H1 (cell line): ENCODE measurements at regions not wholly inside any gene's neighbourhood (a gene's known extent, or its start where the extent isn't known, plus 50 kb on each side); places are given as distances from the start of the nearest gene placed in this dataset.

ENCODE experiments used
- CTCF ChIA-PET: fragments of 300-600 bp; sonication (Branson Sonifier 250); formaldehyde crosslinking; loops from one replicate; lab custom pipeline; 2021; ENCODE audit not compliant: partially characterized antibody; lab: Charles Lee
- POLR2A ChIA-PET: fragments of 300-600 bp; sonication (Branson Sonifier 250); formaldehyde crosslinking; loops from one replicate; lab custom pipeline; 2021; ENCODE audit warnings: inconsistent platforms; ENCODE audit not compliant: partially characterized antibody; lab: Charles Lee
- DNase-seq, 2 experiments: peaks; one replicate each; pipeline versions ENCODE4 v3.0.0 to v3.0.0-alpha.2; 2010 to 2022; ENCODE audit warnings: low spot score in 2 of 2, low read depth in 1 of 2, mixed read lengths in 1 of 2
- FAIRE-seq: peaks from 2 replicates; lab custom pipeline; 2011; peaks lifted over from hg19 to GRCh38; lab: Jason Lieb, UNC
- H2AFZ ChIP-seq: 2 replicates; pipeline ENCODE4 v1.8.1; 2012; ENCODE audit warnings: low read length, inconsistent platforms
- H2AK5ac ChIP-seq: 2 replicates; pipeline ENCODE4 v1.6.1; 2013; ENCODE audit warnings: low read depth, low read length
- H2BK120ac ChIP-seq: replicated peaks from 2 replicates; pipeline ENCODE3; 2013; ENCODE audit warnings: low read depth, low read length, inconsistent platforms
- H2BK12ac ChIP-seq: 2 replicates; pipeline ENCODE4 v1.6.1; 2013; ENCODE audit warnings: low read depth, low read length
- H2BK15ac ChIP-seq: 2 replicates; pipeline ENCODE4 v1.6.1; 2013; ENCODE audit warnings: low read length
- H2BK20ac ChIP-seq: 2 replicates; pipeline ENCODE4 v1.6.1; 2013; ENCODE audit warnings: low read length
- H2BK5ac ChIP-seq: 2 replicates; pipeline ENCODE4 v1.6.1; 2013; ENCODE audit warnings: low read depth, low read length
- H3K14ac ChIP-seq: 2 replicates; pipeline ENCODE4 v1.6.1; 2013; ENCODE audit warnings: inconsistent platforms; ENCODE audit not compliant: insufficient read length
- H3K18ac ChIP-seq: 2 replicates; pipeline ENCODE4 v1.6.1; 2013; ENCODE audit warnings: low read length; ENCODE audit errors: extremely low read depth
- H3K23ac ChIP-seq: 2 replicates; pipeline ENCODE4 v1.6.1; 2013; ENCODE audit warnings: inconsistent platforms; ENCODE audit not compliant: insufficient read length
- H3K23me2 ChIP-seq: 2 replicates; pipeline ENCODE4 v1.6.1; 2013; ENCODE audit warnings: low read depth, low read length
- H3K27ac ChIP-seq: 2 replicates; pipeline ENCODE4 v1.6.1; 2011; ENCODE audit warnings: low read depth, low read length, inconsistent platforms
- H3K27me3 ChIP-seq, 4 experiments: replicated peaks in 1 of 4; 1 replicate in 1 of 4; 2 replicates in 3 of 4; pipeline versions ENCODE4 v1.6.1 to v1.8.1; 2011 to 2013; ENCODE audit warnings: low read length in 3 of 4, mild to moderate bottlenecking in 3 of 4, inconsistent platforms in 2 of 4, mixed read lengths in 2 of 4, moderate library complexity in 1 of 4; ENCODE audit not compliant: control insufficient read depth in 3 of 4, insufficient read depth in 3 of 4; ENCODE audit errors: extremely low read depth in 1 of 4
- H3K36me3 ChIP-seq, 4 experiments: 2 replicates each; pipeline versions ENCODE4 v1.6.1 to v1.8.1; 2011 to 2013; ENCODE audit warnings: mild to moderate bottlenecking in 4 of 4, low read length in 3 of 4, moderate library complexity in 2 of 4, control low read depth in 1 of 4, inconsistent platforms in 1 of 4; ENCODE audit not compliant: insufficient read depth in 4 of 4, control insufficient read depth in 2 of 4
- H3K4ac ChIP-seq: replicated peaks from 2 replicates; pipeline ENCODE3; 2013; ENCODE audit warnings: low read length, low read depth, mixed read lengths, inconsistent platforms; ENCODE audit not compliant: insufficient read length
- H3K4me1 ChIP-seq, 4 experiments: replicated peaks in 1 of 4; 1 replicate in 1 of 4; 2 replicates in 3 of 4; pipeline versions ENCODE4 v1.6.1 to v1.8.1; 2011 to 2013; ENCODE audit warnings: low read length in 3 of 4, inconsistent platforms in 2 of 4, mixed read lengths in 1 of 4; ENCODE audit not compliant: insufficient read depth in 4 of 4, control insufficient read depth in 3 of 4
- H3K4me2 ChIP-seq, 2 experiments: 2 replicates each; pipeline versions ENCODE4 v1.6.1 to v1.8.1; 2011 to 2013; ENCODE audit warnings: low read depth in 2 of 2, low read length in 2 of 2, control low read depth in 1 of 2, inconsistent platforms in 1 of 2, mild to moderate bottlenecking in 1 of 2; ENCODE audit not compliant: insufficient read depth in 1 of 2
- H3K4me3 ChIP-seq, 4 experiments: fragments of 200-600, 300-600 bp in 1 of 4; sonication (generic), shearing (Covaris generic), sonication (Bioruptor Twin) in 1 of 4; 2 replicates each; pipeline versions ENCODE4 v1.5.1 to v1.8.1; 2011 to 2016; ENCODE audit warnings: low read length in 4 of 4, low read depth in 3 of 4, control low read depth in 2 of 4, inconsistent platforms in 2 of 4, mild to moderate bottlenecking in 2 of 4, mixed read lengths in 1 of 4, moderate library complexity in 1 of 4; ENCODE audit not compliant: insufficient read depth in 2 of 4; ENCODE audit errors: extremely low read depth in 1 of 4
- H3K56ac ChIP-seq: replicated peaks from 2 replicates; pipeline ENCODE3; 2013; ENCODE audit warnings: low read depth, mild to moderate bottlenecking, mixed read lengths, low read length, inconsistent platforms; ENCODE audit not compliant: insufficient read length
- H3K79me1 ChIP-seq: 2 replicates; pipeline ENCODE4 v1.6.1; 2013; ENCODE audit warnings: low read depth, low read length, control low read depth
- H3K79me2 ChIP-seq, 2 experiments: 2 replicates each; pipeline versions ENCODE4 v1.6.1 to v1.8.1; 2012 to 2013; ENCODE audit warnings: low read length in 2 of 2, mild to moderate bottlenecking in 2 of 2, inconsistent platforms in 1 of 2; ENCODE audit not compliant: insufficient read depth in 2 of 2, control insufficient read depth in 1 of 2
- H3K9ac ChIP-seq, 4 experiments: replicated peaks in 1 of 4; 1 replicate in 1 of 4; 2 replicates in 3 of 4; pipeline versions ENCODE4 v1.6.1 to v1.8.1; 2011 to 2013; ENCODE audit warnings: low read depth in 3 of 4, low read length in 3 of 4, control low read depth in 2 of 4, mild to moderate bottlenecking in 2 of 4, moderate library complexity in 2 of 4, inconsistent platforms in 1 of 4; ENCODE audit errors: extremely low read depth in 1 of 4
- H3K9me3 ChIP-seq, 2 experiments: 2 replicates each; pipeline versions ENCODE4 v1.6.1 to v1.8.1; 2012 to 2013; ENCODE audit warnings: mild to moderate bottlenecking in 2 of 2, moderate library complexity in 2 of 2, control low read depth in 1 of 2, inconsistent platforms in 1 of 2, low read depth in 1 of 2, low read length in 1 of 2, mixed read lengths in 1 of 2; ENCODE audit not compliant: insufficient read depth in 2 of 2
- H4K20me1 ChIP-seq, 2 experiments: replicated peaks in 1 of 2; 2 replicates each; pipeline versions ENCODE3 to v1.8.1; 2011 to 2013; ENCODE audit warnings: inconsistent platforms in 2 of 2, low read length in 2 of 2, mild to moderate bottlenecking in 1 of 2; ENCODE audit not compliant: insufficient read depth in 2 of 2, control insufficient read depth in 1 of 2
- H4K5ac ChIP-seq: 2 replicates; pipeline ENCODE4 v1.6.1; 2013; ENCODE audit warnings: low read length, low read depth, mixed read lengths, inconsistent platforms; ENCODE audit not compliant: insufficient read length
- H4K8ac ChIP-seq: 2 replicates; pipeline ENCODE4 v1.8.0; 2013; ENCODE audit warnings: mild to moderate bottlenecking, moderate library complexity, low read length, inconsistent platforms; ENCODE audit not compliant: insufficient read depth; ENCODE audit errors: extremely low read depth
- H4K91ac ChIP-seq: replicated peaks from 2 replicates; pipeline ENCODE3; 2013; ENCODE audit warnings: low read length, mixed read lengths, inconsistent platforms; ENCODE audit not compliant: insufficient read length
- ASH2L ChIP-seq: fragments of 200-600, 300-600 bp; sonication (generic); IDR thresholded peaks from one replicate; pipeline ENCODE4 v1.7.1; 2017; ENCODE audit warnings: low read length
- BCL11A ChIP-seq, 2 experiments: IDR thresholded peaks; one replicate each; pipeline ENCODE4 v1.6.1; 2011; ENCODE audit warnings: low read depth in 2 of 2, low read length in 2 of 2, mild to moderate bottlenecking in 2 of 2
- CBX5 ChIP-seq: fragments of 300-800, 300-1000 bp; sonication (generic); IDR thresholded peaks from 2 replicates; pipeline ENCODE4 v1.7.1; 2016; ENCODE audit warnings: antibody characterized with exemption, low read length, low read depth
- CBX8 ChIP-seq: fragments of 300-800, 300-1000 bp; sonication (generic); IDR thresholded peaks from 2 replicates; pipeline ENCODE4 v1.7.1; 2016; ENCODE audit warnings: low read depth, low read length, borderline replicate concordance
- CHD1 ChIP-seq: IDR thresholded peaks from 2 replicates; pipeline ENCODE4 v1.6.1; 2012; ENCODE audit warnings: low read depth, low read length, improper control_type of control experiment
- CREB1 ChIP-seq: IDR thresholded peaks from 2 replicates; pipeline ENCODE4 v1.6.1; 2012; ENCODE audit warnings: inconsistent platforms
- EP300 ChIP-seq, 2 experiments: IDR thresholded peaks; 1 replicate in 1 of 2; 2 replicates in 1 of 2; pipeline ENCODE4 v1.6.1; 2011 to 2012; ENCODE audit warnings: low read depth in 2 of 2, low read length in 2 of 2, mild to moderate bottlenecking in 2 of 2, borderline replicate concordance in 1 of 2, inconsistent platforms in 1 of 2, moderate library complexity in 1 of 2
- FOSL1 ChIP-seq: IDR thresholded peaks from 2 replicates; pipeline ENCODE4 v1.6.1; 2011; ENCODE audit warnings: mild to moderate bottlenecking, low read depth, low read length, moderate library complexity; ENCODE audit not compliant: insufficient read depth
- JUND ChIP-seq: IDR thresholded peaks from 2 replicates; pipeline ENCODE4 v1.6.1; 2011; ENCODE audit warnings: mild to moderate bottlenecking, improper control_type of control experiment, low read length
- POLR2AphosphoS5 ChIP-seq: IDR thresholded peaks from 2 replicates; pipeline ENCODE4 v1.6.1; 2011; ENCODE audit warnings: low read depth, low read length
- POU5F1 ChIP-seq: IDR thresholded peaks from 2 replicates; pipeline ENCODE4 v1.6.1; 2011; ENCODE audit warnings: low read depth, mild to moderate bottlenecking, low read length, moderate library complexity
- TCF12 ChIP-seq: IDR thresholded peaks from 2 replicates; pipeline ENCODE4 v1.6.1; 2011; ENCODE audit warnings: low read depth, mild to moderate bottlenecking, low read length
- TEAD4 ChIP-seq: IDR thresholded peaks from 2 replicates; pipeline ENCODE4 v1.6.1; 2012; ENCODE audit warnings: low read depth, low read length, inconsistent platforms, mixed read lengths
- WGBS, 2 experiments: shearing (Covaris generic) in 1 of 2; methylation state at CpG; one replicate each; pipeline versions ENCODE4 v1.1.6 to v1.1.7; 2013 to 2015; ENCODE audit warnings: low lambda C conversion rate in 2 of 2, mixed read lengths in 2 of 2, inconsistent platforms in 1 of 2, low coverage in 1 of 2, missing lambda C conversion rate in 1 of 2; ENCODE audit not compliant: insufficient replicate concordance in 2 of 2, insufficient coverage in 1 of 2, insufficient read length in 1 of 2; ENCODE audit errors: extremely low coverage in 1 of 2, missing lambda C conversion rate in 1 of 2; 5-methylcytosine and 5-hydroxymethylcytosine counted together
- TF ChIP-seq, protein P1 (sequence below): IDR thresholded peaks from 2 replicates; pipeline ENCODE4 v1.6.1; 2012; ENCODE audit warnings: inconsistent platforms

- no peak overlapping the region for H3K4me3 ChIP-seq
- no peak overlapping the region for H2BK12ac ChIP-seq
- no peak overlapping the region for H2BK15ac ChIP-seq
- H3K27me3 ChIP-seq = no peaks in the 10 kb centered on the region
- no peak overlapping the region for H2BK20ac ChIP-seq
- TF ChIP-seq CHD1 (no peak), CBX8 (no peak), TCF12 (no peak), POLR2AphosphoS5 (no peak), POU5F1 (no peak), CREB1 (no peak), TEAD4 (no peak), ASH2L (no peak), EP300 (IDR thresholded peaks at IDR 0.05; ENCODE audit: borderline replicate concordance in 1 of 2, low read depth in 2 of 2, low read length in 2 of 2) (no peak), CBX5 (no peak), JUND (no peak), BCL11A (IDR thresholded peaks at IDR 0.05; ENCODE audit: low read depth in 2 of 2, low read length in 2 of 2) (no peak), FOSL1 (no peak)
- TF ChIP-seq, protein P1, sequence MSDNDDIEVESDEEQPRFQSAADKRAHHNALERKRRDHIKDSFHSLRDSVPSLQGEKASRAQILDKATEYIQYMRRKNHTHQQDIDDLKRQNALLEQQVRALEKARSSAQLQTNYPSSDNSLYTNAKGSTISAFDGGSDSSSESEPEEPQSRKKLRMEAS = no peak
- no peak overlapping the region for H3K18ac ChIP-seq
- no peaks in the 10 kb centered on the region for H4K20me1 ChIP-seq
- ChIA-PET CTCF (interaction anchor here (0.6 kb wide), 1 partner anchor 12 kb away, joined by 3 read pairs; no protein-coding TSS in a partner anchor), POLR2A (no interaction called here)
- H3K36me3 ChIP-seq = no peaks in the 10 kb centered on the region
- no peak overlapping the region for H2BK120ac ChIP-seq
- H4K91ac ChIP-seq = no peak overlapping the region
- no peak overlapping the region for H3K56ac ChIP-seq
- no peak overlapping the region for H4K8ac ChIP-seq
- H3K79me1 ChIP-seq = no peaks in the 10 kb centered on the region
- H3K79me2 ChIP-seq = no peaks in the 10 kb centered on the region
- FAIRE-seq (no peak), DNase-seq (no peak)
- H2AFZ ChIP-seq = no peak overlapping the region
- no peak overlapping the region for H3K14ac ChIP-seq
- H3K4ac ChIP-seq = no peak overlapping the region
- no peak overlapping the region for H3K23ac ChIP-seq
- no peak overlapping the region for H3K27ac ChIP-seq
- no peak overlapping the region for H2BK5ac ChIP-seq
- no peak overlapping the region for H3K4me2 ChIP-seq
- no peak overlapping the region for H4K5ac ChIP-seq
- H3K9me3 ChIP-seq = no peaks in the 10 kb centered on the region
- H2AK5ac ChIP-seq = no peak overlapping the region
- H3K23me2 ChIP-seq = peaks cover 2% of the 10 kb centered on the region; the same call in 1 of the 2 replicates
- no peak overlapping the region for H3K9ac ChIP-seq
- H3K4me1 ChIP-seq = no peaks in the 10 kb centered on the region
- WGBS, 2 experiments = 91% methylated on average over 1 of the region's 1 CpG; no CpG with 5 or more reads in 1 of the 2 experiments
Observed at GRCh38 chr15:61736790-61737189, 323.5 kb downstream of the VPS13C start.
